H9 (cell line): ENCODE measurements at regions not wholly inside any gene's neighbourhood (a gene's known extent, or its start where the extent isn't known, plus 50 kb on each side); places are given as distances from the start of the nearest gene placed in this dataset.

Experiments used
- DNase-seq: peaks from one replicate; pipeline ENCODE4 v3.0.0-alpha.2; 2017
- H2AFZ ChIP-seq: one replicate; pipeline ENCODE4 v1.6.1; 2013; ENCODE audit warnings: mild to moderate bottlenecking, low read length, control low read depth, moderate library complexity
- H2AK5ac ChIP-seq: 2 replicates; pipeline ENCODE4 v1.6.1; 2013; ENCODE audit warnings: low read length, control low read depth, mixed read lengths; ENCODE audit not compliant: insufficient read length
- H2BK120ac ChIP-seq: one replicate; pipeline ENCODE4 v1.6.1; 2013; ENCODE audit warnings: low read depth, mild to moderate bottlenecking, low read length, control low read depth, inconsistent platforms; ENCODE audit not compliant: poor library complexity, severe bottlenecking
- H2BK12ac ChIP-seq: 2 replicates; pipeline ENCODE4 v1.6.1; 2013; ENCODE audit warnings: low read length, control low read depth, mixed read lengths, low read depth; ENCODE audit not compliant: insufficient read length
- H2BK15ac ChIP-seq: 2 replicates; pipeline ENCODE4 v1.6.1; 2013; ENCODE audit warnings: low read depth, low read length, control low read depth
- H2BK20ac ChIP-seq: one replicate; pipeline ENCODE4 v1.6.1; 2013; ENCODE audit warnings: low read depth, mild to moderate bottlenecking, low read length, control low read depth, inconsistent platforms; ENCODE audit not compliant: poor library complexity, severe bottlenecking
- H2BK5ac ChIP-seq: 2 replicates; pipeline ENCODE4 v1.6.1; 2013; ENCODE audit warnings: low read length, control low read depth, mixed read lengths; ENCODE audit not compliant: insufficient read length
- H3K14ac ChIP-seq: 2 replicates; pipeline ENCODE4 v1.6.1; 2013; ENCODE audit warnings: low read length, control low read depth; ENCODE audit not compliant: insufficient read depth
- H3K18ac ChIP-seq: 2 replicates; pipeline ENCODE4 v1.6.1; 2013; ENCODE audit warnings: low read depth, mild to moderate bottlenecking, mixed read lengths, low read length, control low read depth; ENCODE audit not compliant: insufficient read length
- H3K23ac ChIP-seq: 2 replicates; pipeline ENCODE4 v1.6.1; 2013; ENCODE audit warnings: low read length, control low read depth, mixed read lengths, low read depth; ENCODE audit not compliant: insufficient read length
- H3K23me2 ChIP-seq: 2 replicates; pipeline ENCODE4 v1.6.1; 2013; ENCODE audit warnings: low read depth, mild to moderate bottlenecking, mixed read lengths, low read length, control low read depth; ENCODE audit not compliant: insufficient read length, poor library complexity, severe bottlenecking
- H3K27ac ChIP-seq: 2 replicates; pipeline ENCODE4 v1.5.1; 2013; ENCODE audit warnings: low read length, control low read depth, mixed read lengths, low read depth; ENCODE audit not compliant: insufficient read length
- H3K27me3 ChIP-seq: 2 replicates; pipeline ENCODE4 v1.6.1; 2013; ENCODE audit warnings: low read length, control low read depth, inconsistent platforms; ENCODE audit not compliant: insufficient read depth
- H3K4ac ChIP-seq: 2 replicates; pipeline ENCODE4 v1.6.1; 2013; ENCODE audit warnings: low read depth, mild to moderate bottlenecking, control low read depth, inconsistent platforms, low read length, moderate library complexity
- H3K4me1 ChIP-seq: 2 replicates; pipeline ENCODE4 v1.6.1; 2013; ENCODE audit warnings: low read length, control low read depth, inconsistent platforms; ENCODE audit not compliant: insufficient read depth
- H3K4me2 ChIP-seq: 2 replicates; pipeline ENCODE4 v1.6.1; 2013; ENCODE audit warnings: low read length, control low read depth, mixed read lengths; ENCODE audit not compliant: insufficient read length, insufficient read depth
- H3K56ac ChIP-seq: 2 replicates; pipeline ENCODE4 v1.6.1; 2013; ENCODE audit warnings: low read depth, mild to moderate bottlenecking, mixed read lengths, low read length, control low read depth; ENCODE audit not compliant: insufficient read length
- H3K79me1 ChIP-seq: 2 replicates; pipeline ENCODE4 v1.6.1; 2013; ENCODE audit warnings: low read depth, mild to moderate bottlenecking, moderate library complexity, low read length, control low read depth, inconsistent platforms; ENCODE audit not compliant: insufficient read depth, poor library complexity, severe bottlenecking
- H3K79me2 ChIP-seq: 2 replicates; pipeline ENCODE4 v1.6.1; 2013; ENCODE audit warnings: low read length, control low read depth, inconsistent platforms; ENCODE audit not compliant: insufficient read depth
- H3K9ac ChIP-seq: 2 replicates; pipeline ENCODE4 v1.6.1; 2013; ENCODE audit warnings: low read length, control low read depth, mixed read lengths; ENCODE audit not compliant: insufficient read length; ENCODE audit errors: extremely low read depth
- H3K9me3 ChIP-seq: one replicate; pipeline ENCODE4 v1.6.1; 2013; ENCODE audit warnings: low read depth, low read length, inconsistent platforms; ENCODE audit not compliant: control insufficient read depth
- H3T11ph ChIP-seq: one replicate; pipeline ENCODE4 v1.6.1; 2013; ENCODE audit warnings: mild to moderate bottlenecking, low read length, control low read depth, inconsistent platforms
- H4K20me1 ChIP-seq: one replicate; pipeline ENCODE4 v1.6.1; 2013; ENCODE audit not compliant: control insufficient read depth, insufficient read length, insufficient read depth
- H4K5ac ChIP-seq: 2 replicates; pipeline ENCODE4 v1.6.1; 2013; ENCODE audit warnings: low read depth, mild to moderate bottlenecking, mixed read lengths, low read length, control low read depth; ENCODE audit not compliant: insufficient read length
- H4K8ac ChIP-seq: replicated peaks from 2 replicates; pipeline ENCODE4 v1.6.1; 2013; ENCODE audit warnings: low read length, control low read depth, mixed read lengths, low read depth; ENCODE audit not compliant: insufficient read length
- H4K91ac ChIP-seq: 2 replicates; pipeline ENCODE4 v1.6.1; 2013; ENCODE audit warnings: low read depth, mild to moderate bottlenecking, moderate library complexity, mixed read lengths, low read length, control low read depth; ENCODE audit not compliant: insufficient read length
- H3K27ac Mint-ChIP-seq, 3 experiments: 2 replicates in 2 of 3; 3 replicates in 1 of 3; pipeline ENCODE4 v1.8.0; 2020 to 2021; ENCODE audit warnings: mixed read lengths in 3 of 3, mild to moderate bottlenecking in 1 of 3, moderate library complexity in 1 of 3
- H3K27me3 Mint-ChIP-seq: 2 replicates; pipeline ENCODE4 v1.8.0; 2021; ENCODE audit warnings: low read depth, mild to moderate bottlenecking, moderate library complexity, mixed read lengths
- H3K36me3 Mint-ChIP-seq, 3 experiments: 2 replicates in 2 of 3; 3 replicates in 1 of 3; pipeline ENCODE4 v1.8.0; 2020 to 2021; ENCODE audit warnings: low read depth in 3 of 3, mixed read lengths in 3 of 3; ENCODE audit not compliant: insufficient read depth in 1 of 3
- H3K4me1 Mint-ChIP-seq, 2 experiments: 2 replicates each; pipeline ENCODE4 v1.8.0; 2020; ENCODE audit warnings: mixed read lengths in 2 of 2
- H3K4me3 Mint-ChIP-seq, 2 experiments: 2 replicates in 1 of 2; 3 replicates in 1 of 2; pipeline ENCODE4 v1.8.0; 2020 to 2021; ENCODE audit warnings: mild to moderate bottlenecking in 2 of 2, mixed read lengths in 2 of 2, moderate library complexity in 1 of 2
- H3K9me3 Mint-ChIP-seq, 2 experiments: 2 replicates in 1 of 2; 3 replicates in 1 of 2; pipeline ENCODE4 v1.8.0; 2020; ENCODE audit warnings: mild to moderate bottlenecking in 2 of 2, mixed read lengths in 2 of 2, moderate library complexity in 1 of 2
- WGBS: extraction: QIAGEN DNeasy Blood & Tissue Kit; methylation state at CpG from one replicate; pipeline ENCODE4 v1.1.7; 2013; ENCODE audit warnings: missing lambda C conversion rate, low lambda C conversion rate, mixed read lengths; ENCODE audit not compliant: insufficient read length; ENCODE audit errors: extremely low coverage; 5-methylcytosine and 5-hydroxymethylcytosine counted together
- TF ChIP-seq, protein P1 (sequence below): fragments of 200-600 bp; sonication (generic); conservative IDR thresholded peaks from 3 replicates; pipeline ENCODE4 v1.8.0; 2021; ENCODE audit warnings: antibody characterized with exemption, mild to moderate bottlenecking

DNA sequence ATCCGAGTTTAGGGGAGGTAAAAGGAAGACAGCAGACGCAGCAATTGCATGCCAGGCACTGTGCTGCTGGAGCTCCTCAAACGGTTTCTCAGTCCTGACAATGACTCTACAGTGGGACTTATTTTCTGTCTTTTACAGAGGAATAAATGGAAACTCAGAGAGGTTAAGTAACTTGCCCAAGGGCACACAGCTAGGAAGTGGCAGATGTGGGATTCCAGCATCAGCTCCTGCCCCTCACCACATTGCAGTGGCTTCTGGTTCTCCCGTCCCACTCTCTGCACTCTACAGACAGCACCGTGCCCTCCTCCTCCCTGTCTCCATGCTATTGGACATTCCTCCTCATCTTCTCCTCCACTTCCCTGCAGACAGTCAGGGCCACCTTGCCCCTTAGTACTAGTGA, 74.2 kb upstream of the KSR1 start:
- no peak overlapping the region for H3K18ac ChIP-seq
- no peak overlapping the region for H2BK5ac ChIP-seq
- Mint-ChIP-seq H3K9me3 (peaks cover 0 to 5% of the 10 kb centered on the region in 2 experiments; a peak in 2 of 5 replicates), H3K36me3 (no peaks in the 10 kb centered on the region; a peak in 1 of 7 replicates), H3K27me3 (peaks cover 5% of the 10 kb centered on the region; the same call in 1 of the 2 replicates), H3K27ac (no peak overlapping the region), H3K4me3 (no peak overlapping the region), H3K4me1 (peaks cover 7 to 9% of the 10 kb centered on the region in 2 experiments)
- no peaks in the 10 kb centered on the region for H4K20me1 ChIP-seq
- H4K8ac ChIP-seq: no peak overlapping the region
- H3K4me1 ChIP-seq: no peaks in the 10 kb centered on the region
- H3K23ac ChIP-seq: no peak overlapping the region
- no peak overlapping the region for H3K14ac ChIP-seq
- no peak overlapping the region for H2BK15ac ChIP-seq
- no peak overlapping the region for H3K56ac ChIP-seq
- H3K79me2 ChIP-seq: no peaks in the 10 kb centered on the region
- TF ChIP-seq, protein P1, sequence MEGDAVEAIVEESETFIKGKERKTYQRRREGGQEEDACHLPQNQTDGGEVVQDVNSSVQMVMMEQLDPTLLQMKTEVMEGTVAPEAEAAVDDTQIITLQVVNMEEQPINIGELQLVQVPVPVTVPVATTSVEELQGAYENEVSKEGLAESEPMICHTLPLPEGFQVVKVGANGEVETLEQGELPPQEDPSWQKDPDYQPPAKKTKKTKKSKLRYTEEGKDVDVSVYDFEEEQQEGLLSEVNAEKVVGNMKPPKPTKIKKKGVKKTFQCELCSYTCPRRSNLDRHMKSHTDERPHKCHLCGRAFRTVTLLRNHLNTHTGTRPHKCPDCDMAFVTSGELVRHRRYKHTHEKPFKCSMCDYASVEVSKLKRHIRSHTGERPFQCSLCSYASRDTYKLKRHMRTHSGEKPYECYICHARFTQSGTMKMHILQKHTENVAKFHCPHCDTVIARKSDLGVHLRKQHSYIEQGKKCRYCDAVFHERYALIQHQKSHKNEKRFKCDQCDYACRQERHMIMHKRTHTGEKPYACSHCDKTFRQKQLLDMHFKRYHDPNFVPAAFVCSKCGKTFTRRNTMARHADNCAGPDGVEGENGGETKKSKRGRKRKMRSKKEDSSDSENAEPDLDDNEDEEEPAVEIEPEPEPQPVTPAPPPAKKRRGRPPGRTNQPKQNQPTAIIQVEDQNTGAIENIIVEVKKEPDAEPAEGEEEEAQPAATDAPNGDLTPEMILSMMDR: no peak
- H2BK12ac ChIP-seq: no peak overlapping the region
- H2BK20ac ChIP-seq: no peak overlapping the region
- H4K5ac ChIP-seq: no peak overlapping the region
- no peak overlapping the region for H3K27ac ChIP-seq
- no peak overlapping the region for H3T11ph ChIP-seq
- no peak overlapping the region for H3K4ac ChIP-seq
- no peaks in the 10 kb centered on the region for H3K9me3 ChIP-seq
- no peak overlapping the region for H4K91ac ChIP-seq
- no peak overlapping the region for H2AFZ ChIP-seq
- H3K9ac ChIP-seq: no peak overlapping the region
- no peak overlapping the region for H3K4me2 ChIP-seq
- H2AK5ac ChIP-seq: no peak overlapping the region
- H2BK120ac ChIP-seq: no peak overlapping the region
- no CpG with 5 or more reads among the region's 5 CpGs for WGBS
- no peak for DNase-seq
- no peaks in the 10 kb centered on the region for H3K27me3 ChIP-seq
- no peaks in the 10 kb centered on the region for H3K23me2 ChIP-seq
- H3K79me1 ChIP-seq: no peaks in the 10 kb centered on the region
